ENCODE measurements at regions not wholly inside any gene's neighbourhood (a gene's known extent, or its start where the extent isn't known, plus 50 kb on each side); places are given as distances from the start of the nearest gene placed in this dataset.
"Not testable (repeated sequence)": the region's sequence is repeated elsewhere in the genome, so short reads cannot be mapped to it uniquely, and the experiment has no call there.

- no peak overlapping the region for H3K4me3 ChIP-seq (ENCODE audit: control insufficient read depth, low read depth, low read length)
- no peak for TF ChIP-seq CTCF (conservative IDR thresholded peaks at IDR 0.05; ENCODE audit: control insufficient read depth, insufficient read depth, low read depth, low read length)
Observed at GRCh38 chr3:182149594-182149993, 437.9 kb downstream of the SOX2 start.

GRCh38 chr3:182156326-182156725 is 444.6 kb downstream of the SOX2 start:
- DNase-seq (ENCODE audit: low read depth); H3K4me3 ChIP-seq (ENCODE audit: control insufficient read depth, low read depth, low read length): not testable (repeated sequence)

More at GRCh38 chr3:182149594-182149993, 437.9 kb downstream of the SOX2 start:
- DNase-seq (ENCODE audit: low read depth), result no peak

GRCh38 chr3:182165234-182165633 is 453.5 kb downstream of the SOX2 start:
- DNase-seq (ENCODE audit: low read depth), result peak; percentile 1
- no peak overlapping the region for H3K4me3 ChIP-seq (ENCODE audit: control insufficient read depth, low read depth, low read length)
- TF ChIP-seq CTCF (conservative IDR thresholded peaks at IDR 0.05; ENCODE audit: control insufficient read depth, insufficient read depth, low read depth, low read length), result no peak

GRCh38 chr3:182172534-182172933 is 460.8 kb downstream of the SOX2 start:
- no peak for TF ChIP-seq CTCF (conservative IDR thresholded peaks at IDR 0.05; ENCODE audit: control insufficient read depth, insufficient read depth, low read depth, low read length)
- no peak for DNase-seq (ENCODE audit: low read depth)
- H3K4me3 ChIP-seq (ENCODE audit: control insufficient read depth, low read depth, low read length), result no peak overlapping the region

GRCh38 chr3:182178488-182179200 is 466.9 kb downstream of the SOX2 start:
- TF ChIP-seq CTCF (conservative IDR thresholded peaks at IDR 0.05; ENCODE audit: control insufficient read depth, insufficient read depth, low read depth, low read length), result no peak
- H3K4me3 ChIP-seq (ENCODE audit: control insufficient read depth, low read depth, low read length), result no peak overlapping the region
- no peak for DNase-seq (ENCODE audit: low read depth)

- DNase-seq (ENCODE audit: low read depth), result no peak
- no peak for TF ChIP-seq CTCF (conservative IDR thresholded peaks at IDR 0.05; ENCODE audit: control insufficient read depth, insufficient read depth, low read depth, low read length)
- no peak overlapping the region for H3K4me3 ChIP-seq (ENCODE audit: control insufficient read depth, low read depth, low read length)
Observed at GRCh38 chr3:182179631-182180030, 467.9 kb downstream of the SOX2 start.

GRCh38 chr3:182180654-182181385 is 469.1 kb downstream of the SOX2 start:
- TF ChIP-seq CTCF (conservative IDR thresholded peaks at IDR 0.05; ENCODE audit: control insufficient read depth, insufficient read depth, low read depth, low read length), result no peak
- DNase-seq (ENCODE audit: low read depth), result no peak
- no peak overlapping the region for H3K4me3 ChIP-seq (ENCODE audit: control insufficient read depth, low read depth, low read length)

Data from fibroblast of mammary gland (primary cell).